WTC11 (cell line): ENCODE measurements at regions not wholly inside any gene's neighbourhood (a gene's known extent, or its start where the extent isn't known, plus 50 kb on each side); places are given as distances from the start of the nearest gene placed in this dataset.
A peak's percentile ranks its signal among the peaks of the same experiment; 100 is the strongest.

Source experiments
- ATAC-seq: fragments of 200-7000 bp; cut with Tn5 transposase; 2 replicates; pipeline ENCODE4 v1.10.0; 2021; ENCODE audit warnings: mild to moderate bottlenecking, moderate library complexity
- CTCF ChIA-PET: fragments of 300-600 bp; sonication (Branson Sonifier 250); formaldehyde crosslinking; loops from one replicate; lab custom pipeline; 2021; ENCODE audit warnings: antibody characterized with exemption; lab: Charles Lee
- POLR2A ChIA-PET: fragments of 350-600 bp; sonication (Branson Sonifier 250); formaldehyde crosslinking; loops from one replicate; lab custom pipeline; 2021; ENCODE audit warnings: antibody characterized with exemption; lab: Charles Lee
- DNase-seq: peaks from one replicate; pipeline ENCODE4 v3.0.0; 2021; ENCODE audit warnings: low spot score
- H3K27ac Mint-ChIP-seq: 2 replicates; pipeline ENCODE4 v1.8.0; 2021; ENCODE audit warnings: mixed read lengths
- H3K27me3 Mint-ChIP-seq: 2 replicates; pipeline ENCODE4 v1.8.0; 2021; ENCODE audit warnings: low read depth, mild to moderate bottlenecking, moderate library complexity, mixed read lengths
- H3K36me3 Mint-ChIP-seq: 2 replicates; pipeline ENCODE4 v1.8.0; 2021; ENCODE audit warnings: mixed read lengths
- H3K4me1 Mint-ChIP-seq: 2 replicates; pipeline ENCODE4 v1.8.0; 2022; ENCODE audit warnings: mixed read lengths
- H3K4me3 Mint-ChIP-seq: 2 replicates; pipeline ENCODE4 v1.8.0; 2021; ENCODE audit warnings: mild to moderate bottlenecking, moderate library complexity, mixed read lengths
- H3K9me3 Mint-ChIP-seq: 2 replicates; pipeline ENCODE4 v1.8.0; 2021; ENCODE audit warnings: mixed read lengths
- ATF1 ChIP-seq: sonication (generic); formaldehyde crosslinking; IDR thresholded peaks from 2 replicates; pipeline ENCODE4 v1.8.1; 2023; ENCODE audit warnings: mild to moderate bottlenecking, moderate library complexity, missing genetic modification reagents
- CREB1 ChIP-seq: sonication (generic); formaldehyde crosslinking; IDR thresholded peaks from 2 replicates; pipeline ENCODE4 v1.8.0; 2023; ENCODE audit warnings: mild to moderate bottlenecking, missing genetic modification reagents
- ELF4 ChIP-seq: sonication (generic); formaldehyde crosslinking; IDR thresholded peaks from 2 replicates; pipeline ENCODE4 v1.8.1; 2022; ENCODE audit warnings: low read depth, mild to moderate bottlenecking, moderate library complexity, missing genetic modification reagents
- FOXK1 ChIP-seq: sonication (generic); formaldehyde crosslinking; IDR thresholded peaks from 2 replicates; pipeline ENCODE4 v1.8.0; 2022; ENCODE audit warnings: mild to moderate bottlenecking, moderate library complexity, missing genetic modification reagents
- HMGA2 ChIP-seq: fragments of 250-450 bp; sonication (Bioruptor Pico); IDR thresholded peaks from 2 replicates; pipeline ENCODE4 v1.4.0; 2021; ENCODE audit warnings: mild to moderate bottlenecking, moderate library complexity
- IRF2 ChIP-seq: sonication (generic); formaldehyde crosslinking; IDR thresholded peaks from 2 replicates; pipeline ENCODE4 v1.8.0; 2022; ENCODE audit warnings: low read depth, missing genetic modification reagents, borderline replicate concordance
- RELA ChIP-seq: sonication (generic); formaldehyde crosslinking; IDR thresholded peaks from 2 replicates; pipeline ENCODE4 v1.8.1; 2022; ENCODE audit warnings: missing genetic modification reagents, mild to moderate bottlenecking, borderline replicate concordance
- RORB ChIP-seq: fragments of 250-450 bp; sonication (Bioruptor Pico); IDR thresholded peaks from 2 replicates; pipeline ENCODE4 v1.9.0; 2021; ENCODE audit warnings: mild to moderate bottlenecking
- TP53 ChIP-seq: sonication (generic); formaldehyde crosslinking; IDR thresholded peaks from 2 replicates; pipeline ENCODE4 v1.8.1; 2023; ENCODE audit warnings: mild to moderate bottlenecking, missing genetic modification reagents
- ZNF138 ChIP-seq: sonication (generic); formaldehyde crosslinking; conservative IDR thresholded peaks from 2 replicates; pipeline ENCODE4 v1.8.1; 2022; ENCODE audit warnings: mild to moderate bottlenecking, moderate library complexity, missing genetic modification reagents
- ZNF232 ChIP-seq: sonication (generic); formaldehyde crosslinking; IDR thresholded peaks from 2 replicates; pipeline ENCODE4 v1.8.0; 2022; ENCODE audit warnings: mild to moderate bottlenecking, missing genetic modification reagents
- ZNF317 ChIP-seq: sonication (generic); formaldehyde crosslinking; IDR thresholded peaks from 2 replicates; pipeline ENCODE4 v1.8.1; 2023; ENCODE audit warnings: low read depth, mild to moderate bottlenecking, moderate library complexity, missing genetic modification reagents, borderline replicate concordance
- ZNF423 ChIP-seq: fragments of 250-450 bp; sonication (Bioruptor Pico); IDR thresholded peaks from 2 replicates; pipeline ENCODE4 v2.1.2; 2022; ENCODE audit warnings: mild to moderate bottlenecking, moderate library complexity
- ZNF671 ChIP-seq: fragments of 250-450 bp; sonication (Bioruptor Pico); IDR thresholded peaks from 2 replicates; pipeline ENCODE4 v1.8.0; 2021; ENCODE audit warnings: mild to moderate bottlenecking
- TF ChIP-seq, protein P1 (sequence below): fragments of 250-450 bp; sonication (Bioruptor Pico); IDR thresholded peaks from 2 replicates; pipeline ENCODE4 v1.8.0; 2021; ENCODE audit warnings: mild to moderate bottlenecking
- TF ChIP-seq, protein P2 (sequence below): sonication (generic); formaldehyde crosslinking; IDR thresholded peaks from 2 replicates; pipeline ENCODE4 v1.8.0; 2022; ENCODE audit warnings: mild to moderate bottlenecking, missing genetic modification reagents
- TF ChIP-seq, protein P3 (sequence below): sonication (generic); formaldehyde crosslinking; IDR thresholded peaks from 2 replicates; pipeline ENCODE4 v1.8.0; 2022; ENCODE audit warnings: mild to moderate bottlenecking, missing genetic modification reagents
- TF ChIP-seq, protein P4 (sequence below): sonication (generic); formaldehyde crosslinking; IDR thresholded peaks from 2 replicates; pipeline ENCODE4 v1.8.1; 2023; ENCODE audit warnings: mild to moderate bottlenecking, missing genetic modification reagents
- TF ChIP-seq, protein P5 (sequence below): sonication (generic); formaldehyde crosslinking; IDR thresholded peaks from 2 replicates; pipeline ENCODE4 v1.8.0; 2023; ENCODE audit warnings: missing genetic modification reagents
- TF ChIP-seq, protein P6 (sequence below): sonication (generic); formaldehyde crosslinking; conservative IDR thresholded peaks from 2 replicates; pipeline ENCODE4 v1.8.1; 2022; ENCODE audit warnings: mild to moderate bottlenecking, missing genetic modification reagents
- TF ChIP-seq, protein P7 (sequence below): sonication (generic); formaldehyde crosslinking; IDR thresholded peaks from 2 replicates; pipeline ENCODE4 v1.8.1; 2023; ENCODE audit warnings: mild to moderate bottlenecking, moderate library complexity, missing genetic modification reagents
- TF ChIP-seq, protein P8 (sequence below): sonication (generic); formaldehyde crosslinking; IDR thresholded peaks from 2 replicates; pipeline ENCODE4 v1.8.1; 2023; ENCODE audit warnings: mild to moderate bottlenecking, missing genetic modification reagents, borderline replicate concordance

DNA sequence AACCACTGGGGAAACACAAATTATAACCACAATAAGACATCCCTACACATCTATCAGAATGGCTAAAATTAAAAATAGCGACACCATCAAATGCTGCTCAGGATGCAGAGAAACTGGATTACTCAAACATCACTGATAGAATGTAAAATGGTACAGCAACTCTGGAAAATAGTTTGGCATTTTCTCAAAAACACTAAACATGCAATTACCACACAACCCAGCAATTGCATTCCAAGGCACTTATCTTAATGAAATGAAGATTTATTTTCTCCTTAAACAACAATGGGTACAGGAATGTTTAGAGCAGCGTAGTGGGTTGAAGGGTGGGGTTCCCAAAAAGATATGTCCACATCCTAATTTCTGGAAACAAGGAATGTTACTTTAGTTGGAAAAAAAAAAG is 309.0 kb upstream of the PMFBP1 start:
- CTCF ChIA-PET = no interaction called here
- H3K4me3 Mint-ChIP-seq = no peak overlapping the region

DNA sequence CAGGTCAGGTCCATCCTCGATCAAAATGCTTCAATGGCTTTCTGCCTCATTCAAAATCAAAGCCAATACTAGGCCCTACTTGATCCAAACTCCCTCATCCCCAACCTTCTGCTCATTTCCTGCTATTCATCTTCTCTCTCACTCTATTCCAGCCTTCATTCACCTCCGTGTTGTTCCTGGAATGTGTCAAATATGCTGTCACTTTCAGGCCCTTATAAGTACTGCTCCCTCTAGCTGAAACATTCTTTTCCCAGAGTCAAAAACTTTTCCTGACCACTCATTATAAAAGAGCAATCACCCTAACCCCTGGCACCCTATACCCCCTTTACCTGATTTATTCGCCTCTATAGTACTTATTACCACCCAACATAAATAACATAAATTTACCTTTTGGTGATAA is 303.7 kb upstream of the PMFBP1 start:
- POLR2A ChIA-PET = no interaction called here
- Mint-ChIP-seq H3K4me1 (peaks cover 6% of the 10 kb centered on the region; the same call in 1 of the 2 replicates), H3K9me3 (no peaks in the 10 kb centered on the region), H3K27ac (no peak overlapping the region), H3K27me3 (no peaks in the 10 kb centered on the region), H3K4me3 (no peak overlapping the region), H3K36me3 (no peaks in the 10 kb centered on the region)
- TF ChIP-seq, protein P1, sequence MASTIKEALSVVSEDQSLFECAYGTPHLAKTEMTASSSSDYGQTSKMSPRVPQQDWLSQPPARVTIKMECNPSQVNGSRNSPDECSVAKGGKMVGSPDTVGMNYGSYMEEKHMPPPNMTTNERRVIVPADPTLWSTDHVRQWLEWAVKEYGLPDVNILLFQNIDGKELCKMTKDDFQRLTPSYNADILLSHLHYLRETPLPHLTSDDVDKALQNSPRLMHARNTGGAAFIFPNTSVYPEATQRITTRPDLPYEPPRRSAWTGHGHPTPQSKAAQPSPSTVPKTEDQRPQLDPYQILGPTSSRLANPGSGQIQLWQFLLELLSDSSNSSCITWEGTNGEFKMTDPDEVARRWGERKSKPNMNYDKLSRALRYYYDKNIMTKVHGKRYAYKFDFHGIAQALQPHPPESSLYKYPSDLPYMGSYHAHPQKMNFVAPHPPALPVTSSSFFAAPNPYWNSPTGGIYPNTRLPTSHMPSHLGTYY (CRISPR knock-in tag) = no peak
- TF ChIP-seq IRF2 (CRISPR knock-in tag) (no peak), FOXK1 (no peak)
- ATAC-seq (peak; percentile 53; the same call in 1 of the 2 replicates), DNase-seq (no peak)
- CTCF ChIA-PET = interaction anchor here (0.6 to 1.9 kb wide), 4 partner anchors 9 to 381 kb away, joined by 3 to 5 read pairs (median 4); no protein-coding TSS in a partner anchor

More for the DNA sequence above, 309.0 kb upstream of the PMFBP1 start:
- H3K27me3 Mint-ChIP-seq = no peaks in the 10 kb centered on the region
- peaks cover 17% of the 10 kb centered on the region for H3K4me1 Mint-ChIP-seq
- ATAC-seq (no peak), DNase-seq (no peak)
- no peaks in the 10 kb centered on the region for H3K9me3 Mint-ChIP-seq
- POLR2A ChIA-PET = no interaction called here
- TF ChIP-seq ATF1 (CRISPR knock-in tag) = no peak
- TF ChIP-seq ZNF138 (CRISPR knock-in tag) = no peak
- no peak for TF ChIP-seq CREB1 (CRISPR knock-in tag)
- TF ChIP-seq, protein P2, sequence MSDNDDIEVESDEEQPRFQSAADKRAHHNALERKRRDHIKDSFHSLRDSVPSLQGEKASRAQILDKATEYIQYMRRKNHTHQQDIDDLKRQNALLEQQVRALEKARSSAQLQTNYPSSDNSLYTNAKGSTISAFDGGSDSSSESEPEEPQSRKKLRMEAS (CRISPR knock-in tag) = no peak
- TF ChIP-seq, protein P3, sequence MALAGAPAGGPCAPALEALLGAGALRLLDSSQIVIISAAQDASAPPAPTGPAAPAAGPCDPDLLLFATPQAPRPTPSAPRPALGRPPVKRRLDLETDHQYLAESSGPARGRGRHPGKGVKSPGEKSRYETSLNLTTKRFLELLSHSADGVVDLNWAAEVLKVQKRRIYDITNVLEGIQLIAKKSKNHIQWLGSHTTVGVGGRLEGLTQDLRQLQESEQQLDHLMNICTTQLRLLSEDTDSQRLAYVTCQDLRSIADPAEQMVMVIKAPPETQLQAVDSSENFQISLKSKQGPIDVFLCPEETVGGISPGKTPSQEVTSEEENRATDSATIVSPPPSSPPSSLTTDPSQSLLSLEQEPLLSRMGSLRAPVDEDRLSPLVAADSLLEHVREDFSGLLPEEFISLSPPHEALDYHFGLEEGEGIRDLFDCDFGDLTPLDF (CRISPR knock-in tag) = no peak
- TF ChIP-seq, protein P4, sequence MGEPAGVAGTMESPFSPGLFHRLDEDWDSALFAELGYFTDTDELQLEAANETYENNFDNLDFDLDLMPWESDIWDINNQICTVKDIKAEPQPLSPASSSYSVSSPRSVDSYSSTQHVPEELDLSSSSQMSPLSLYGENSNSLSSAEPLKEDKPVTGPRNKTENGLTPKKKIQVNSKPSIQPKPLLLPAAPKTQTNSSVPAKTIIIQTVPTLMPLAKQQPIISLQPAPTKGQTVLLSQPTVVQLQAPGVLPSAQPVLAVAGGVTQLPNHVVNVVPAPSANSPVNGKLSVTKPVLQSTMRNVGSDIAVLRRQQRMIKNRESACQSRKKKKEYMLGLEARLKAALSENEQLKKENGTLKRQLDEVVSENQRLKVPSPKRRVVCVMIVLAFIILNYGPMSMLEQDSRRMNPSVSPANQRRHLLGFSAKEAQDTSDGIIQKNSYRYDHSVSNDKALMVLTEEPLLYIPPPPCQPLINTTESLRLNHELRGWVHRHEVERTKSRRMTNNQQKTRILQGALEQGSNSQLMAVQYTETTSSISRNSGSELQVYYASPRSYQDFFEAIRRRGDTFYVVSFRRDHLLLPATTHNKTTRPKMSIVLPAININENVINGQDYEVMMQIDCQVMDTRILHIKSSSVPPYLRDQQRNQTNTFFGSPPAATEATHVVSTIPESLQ = no peak
- TF ChIP-seq, protein P5, sequence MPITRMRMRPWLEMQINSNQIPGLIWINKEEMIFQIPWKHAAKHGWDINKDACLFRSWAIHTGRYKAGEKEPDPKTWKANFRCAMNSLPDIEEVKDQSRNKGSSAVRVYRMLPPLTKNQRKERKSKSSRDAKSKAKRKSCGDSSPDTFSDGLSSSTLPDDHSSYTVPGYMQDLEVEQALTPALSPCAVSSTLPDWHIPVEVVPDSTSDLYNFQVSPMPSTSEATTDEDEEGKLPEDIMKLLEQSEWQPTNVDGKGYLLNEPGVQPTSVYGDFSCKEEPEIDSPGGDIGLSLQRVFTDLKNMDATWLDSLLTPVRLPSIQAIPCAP = no peak
- TF ChIP-seq, protein P6, sequence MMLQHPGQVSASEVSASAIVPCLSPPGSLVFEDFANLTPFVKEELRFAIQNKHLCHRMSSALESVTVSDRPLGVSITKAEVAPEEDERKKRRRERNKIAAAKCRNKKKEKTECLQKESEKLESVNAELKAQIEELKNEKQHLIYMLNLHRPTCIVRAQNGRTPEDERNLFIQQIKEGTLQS = no peak
- TF ChIP-seq RORB = no peak
- TF ChIP-seq TP53 = no peak
- no peak for TF ChIP-seq RELA (CRISPR knock-in tag)
- TF ChIP-seq ZNF317 (CRISPR knock-in tag) = no peak
- no peak for TF ChIP-seq HMGA2 (CRISPR knock-in tag)
- no peak for TF ChIP-seq ELF4
- H3K36me3 Mint-ChIP-seq = no peaks in the 10 kb centered on the region
- H3K27ac Mint-ChIP-seq = no peak overlapping the region

DNA sequence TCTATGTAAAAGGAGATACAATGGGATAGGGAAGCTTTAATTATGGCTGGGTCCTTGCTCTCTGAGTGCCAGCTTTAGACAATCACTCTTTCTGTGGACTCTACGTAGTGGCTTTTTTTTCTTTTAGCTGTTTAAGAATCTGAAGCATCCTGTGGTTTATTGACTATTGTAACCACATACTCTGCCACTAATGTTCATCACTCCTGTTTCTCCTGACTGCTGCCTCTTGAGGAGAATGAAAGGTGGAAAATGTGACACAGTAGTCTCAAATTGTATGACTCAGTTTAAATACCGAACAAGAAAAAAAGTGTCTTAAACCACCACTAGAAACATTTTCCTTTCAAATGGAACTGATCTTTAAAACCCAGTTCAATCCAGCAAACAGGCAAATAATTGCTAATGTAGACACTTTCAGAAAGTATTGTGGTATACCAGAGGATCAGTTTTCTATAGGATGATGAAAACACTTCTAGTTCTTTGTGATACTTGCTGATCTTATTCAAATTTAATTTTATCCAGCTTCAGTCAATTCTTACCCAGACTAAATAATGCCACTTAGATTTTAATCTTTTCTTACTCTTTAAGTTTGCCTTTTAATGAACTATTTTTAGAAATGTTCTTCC is 302.7 kb upstream of the PMFBP1 start:
- no peak for ATAC-seq
- H3K27me3 Mint-ChIP-seq = no peaks in the 10 kb centered on the region
- CTCF ChIA-PET = interaction anchor here (1.1 to 3.3 kb wide), 3 partner anchors 11 to 358 kb away, joined by 3 to 9 read pairs (median 3); no protein-coding TSS in a partner anchor
- no peak overlapping the region for H3K27ac Mint-ChIP-seq
- peaks cover 6% of the 10 kb centered on the region; the same call in 1 of the 2 replicates for H3K4me1 Mint-ChIP-seq
- POLR2A ChIA-PET = no interaction called here
- H3K36me3 Mint-ChIP-seq = no peaks in the 10 kb centered on the region
- no peaks in the 10 kb centered on the region for H3K9me3 Mint-ChIP-seq
- DNase-seq = no peak
- H3K4me3 Mint-ChIP-seq = no peak overlapping the region
- TF ChIP-seq, protein P7, sequence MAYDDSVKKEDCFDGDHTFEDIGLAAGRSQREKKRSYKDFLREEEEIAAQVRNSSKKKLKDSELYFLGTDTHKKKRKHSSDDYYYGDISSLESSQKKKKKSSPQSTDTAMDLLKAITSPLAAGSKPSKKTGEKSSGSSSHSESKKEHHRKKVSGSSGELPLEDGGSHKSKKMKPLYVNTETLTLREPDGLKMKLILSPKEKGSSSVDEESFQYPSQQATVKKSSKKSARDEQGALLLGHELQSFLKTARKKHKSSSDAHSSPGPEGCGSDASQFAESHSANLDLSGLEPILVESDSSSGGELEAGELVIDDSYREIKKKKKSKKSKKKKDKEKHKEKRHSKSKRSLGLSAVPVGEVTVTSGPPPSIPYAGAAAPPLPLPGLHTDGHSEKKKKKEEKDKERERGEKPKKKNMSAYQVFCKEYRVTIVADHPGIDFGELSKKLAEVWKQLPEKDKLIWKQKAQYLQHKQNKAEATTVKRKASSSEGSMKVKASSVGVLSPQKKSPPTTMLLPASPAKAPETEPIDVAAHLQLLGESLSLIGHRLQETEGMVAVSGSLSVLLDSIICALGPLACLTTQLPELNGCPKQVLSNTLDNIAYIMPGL (CRISPR knock-in tag) = no peak
- TF ChIP-seq RORB (no peak), ZNF671 (CRISPR knock-in tag) (no peak), ZNF423 (CRISPR knock-in tag) (no peak), ZNF232 (CRISPR knock-in tag) (no peak)
- TF ChIP-seq, protein P8, sequence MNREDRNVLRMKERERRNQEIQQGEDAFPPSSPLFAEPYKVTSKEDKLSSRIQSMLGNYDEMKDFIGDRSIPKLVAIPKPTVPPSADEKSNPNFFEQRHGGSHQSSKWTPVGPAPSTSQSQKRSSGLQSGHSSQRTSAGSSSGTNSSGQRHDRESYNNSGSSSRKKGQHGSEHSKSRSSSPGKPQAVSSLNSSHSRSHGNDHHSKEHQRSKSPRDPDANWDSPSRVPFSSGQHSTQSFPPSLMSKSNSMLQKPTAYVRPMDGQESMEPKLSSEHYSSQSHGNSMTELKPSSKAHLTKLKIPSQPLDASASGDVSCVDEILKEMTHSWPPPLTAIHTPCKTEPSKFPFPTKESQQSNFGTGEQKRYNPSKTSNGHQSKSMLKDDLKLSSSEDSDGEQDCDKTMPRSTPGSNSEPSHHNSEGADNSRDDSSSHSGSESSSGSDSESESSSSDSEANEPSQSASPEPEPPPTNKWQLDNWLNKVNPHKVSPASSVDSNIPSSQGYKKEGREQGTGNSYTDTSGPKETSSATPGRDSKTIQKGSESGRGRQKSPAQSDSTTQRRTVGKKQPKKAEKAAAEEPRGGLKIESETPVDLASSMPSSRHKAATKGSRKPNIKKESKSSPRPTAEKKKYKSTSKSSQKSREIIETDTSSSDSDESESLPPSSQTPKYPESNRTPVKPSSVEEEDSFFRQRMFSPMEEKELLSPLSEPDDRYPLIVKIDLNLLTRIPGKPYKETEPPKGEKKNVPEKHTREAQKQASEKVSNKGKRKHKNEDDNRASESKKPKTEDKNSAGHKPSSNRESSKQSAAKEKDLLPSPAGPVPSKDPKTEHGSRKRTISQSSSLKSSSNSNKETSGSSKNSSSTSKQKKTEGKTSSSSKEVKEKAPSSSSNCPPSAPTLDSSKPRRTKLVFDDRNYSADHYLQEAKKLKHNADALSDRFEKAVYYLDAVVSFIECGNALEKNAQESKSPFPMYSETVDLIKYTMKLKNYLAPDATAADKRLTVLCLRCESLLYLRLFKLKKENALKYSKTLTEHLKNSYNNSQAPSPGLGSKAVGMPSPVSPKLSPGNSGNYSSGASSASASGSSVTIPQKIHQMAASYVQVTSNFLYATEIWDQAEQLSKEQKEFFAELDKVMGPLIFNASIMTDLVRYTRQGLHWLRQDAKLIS (CRISPR knock-in tag) = no peak
